M059J (cell line): ENCODE measurements at regions not wholly inside any gene's neighbourhood (a gene's known extent, or its start where the extent isn't known, plus 50 kb on each side); places are given as distances from the start of the nearest gene placed in this dataset.
"Not testable (repeated sequence)": the region's sequence is repeated elsewhere in the genome, so short reads cannot be mapped to it uniquely, and the experiment has no call there.

Experiments used
- DNase-seq: peaks from one replicate; pipeline ENCODE4 v3.0.0-alpha.2; 2012; ENCODE audit warnings: low read depth

GRCh38 chr1:143839182-143839581, 132.6 kb downstream of the FAM72C start:
- DNase-seq, result not testable (repeated sequence)

DNA sequence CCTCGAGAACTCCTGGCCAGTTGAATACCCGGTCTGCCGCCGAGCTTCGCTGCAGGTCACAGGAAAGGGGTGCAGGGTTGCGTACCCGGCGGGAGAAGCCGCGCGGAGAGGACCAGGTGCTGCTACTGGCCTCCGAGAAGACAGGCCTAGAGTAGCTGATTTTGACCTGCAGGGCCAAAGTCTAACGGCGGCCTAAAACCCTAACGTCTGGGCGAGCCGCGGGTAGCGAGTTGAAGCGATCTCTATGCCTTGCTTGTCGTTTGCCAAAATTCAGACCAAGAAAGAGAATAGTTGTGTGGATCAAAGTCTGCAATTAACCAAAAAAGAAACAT, 133.2 kb downstream of the FAM72C start:
- DNase-seq, result not testable (repeated sequence)

GRCh38 chr1:143837924-143838597, 133.7 kb downstream of the FAM72C start:
- DNase-seq, result not testable (repeated sequence)

- DNase-seq, result not testable (repeated sequence)
Observed at GRCh38 chr1:143833376-143833775, 138.4 kb downstream of the FAM72C start.

GRCh38 chr1:143832379-143832716, 139.4 kb downstream of the FAM72C start:
- DNase-seq, result not testable (repeated sequence)

- not testable (repeated sequence) for DNase-seq
Observed at GRCh38 chr1:143831479-143832378, 140.1 kb downstream of the FAM72C start.

DNA sequence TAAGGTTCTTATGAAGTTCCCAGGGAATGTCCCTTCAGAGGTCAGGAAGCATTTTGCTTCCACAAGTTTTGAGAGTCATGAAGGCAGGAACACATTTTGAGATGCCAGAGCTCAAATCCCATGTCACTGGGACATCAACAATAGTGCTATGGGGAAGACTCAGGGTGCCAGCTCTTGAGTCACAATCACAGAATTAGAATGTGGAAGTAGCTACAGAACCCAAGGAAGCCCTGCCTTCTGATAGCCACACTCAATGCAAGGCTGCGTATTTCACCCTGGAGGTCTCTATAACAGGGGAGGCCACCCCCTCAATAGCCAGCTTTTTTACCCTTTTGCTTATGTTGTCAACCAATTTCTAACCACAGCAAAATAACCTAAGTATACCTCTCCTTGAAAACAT, 145.6 kb downstream of the FAM72C start:
- DNase-seq, result not testable (repeated sequence)

GRCh38 chr1:143824266-143824665, 147.5 kb downstream of the FAM72C start:
- not testable (repeated sequence) for DNase-seq

DNA sequence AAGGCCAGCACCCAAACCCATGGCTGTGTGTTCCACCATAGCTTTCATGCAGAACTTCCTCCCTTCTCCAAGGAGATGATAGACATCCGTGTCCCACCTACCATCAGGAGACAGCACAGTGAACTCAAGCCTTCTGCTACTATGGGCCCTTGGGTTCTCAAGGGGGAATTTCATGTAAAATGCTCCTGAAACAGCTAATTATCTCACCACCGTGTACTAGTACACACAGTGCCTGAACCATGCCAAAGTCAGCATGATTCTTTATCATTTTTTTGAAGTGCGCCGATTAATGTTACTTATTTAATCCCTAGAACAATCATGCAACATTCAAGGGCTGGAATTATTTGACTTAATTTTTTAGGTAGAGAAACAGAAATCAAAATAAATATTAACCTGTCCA, 151.7 kb downstream of the FAM72C start:
- not testable (repeated sequence) for DNase-seq

- DNase-seq, result not testable (repeated sequence)
Observed at GRCh38 chr1:143816369-143816768, 155.4 kb downstream of the FAM72C start.

DNA sequence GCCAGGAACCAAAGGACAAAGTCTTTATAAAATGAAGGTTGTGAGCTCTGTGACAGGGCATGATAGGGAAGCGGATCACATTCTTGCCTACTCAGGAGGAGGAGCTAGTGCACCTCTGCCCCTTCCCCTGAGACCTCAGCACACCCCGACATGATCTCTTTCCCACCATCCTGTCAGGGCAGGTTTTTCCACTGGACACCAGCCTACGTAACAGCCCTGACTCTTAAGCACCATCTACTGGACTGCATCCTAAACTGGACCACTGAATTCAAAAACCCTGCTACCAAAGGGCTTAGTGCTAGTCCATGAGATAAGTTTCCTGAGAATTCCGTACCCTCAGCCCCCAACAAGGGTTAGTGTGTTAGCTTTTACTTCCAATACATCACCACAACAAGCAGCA, 166.4 kb downstream of the FAM72C start:
- DNase-seq, result not testable (repeated sequence)

- DNase-seq, result not testable (repeated sequence)
Observed at GRCh38 chr1:143804707-143805356, 167.0 kb downstream of the FAM72C start.

- DNase-seq, result peak; percentile 27
Observed at GRCh38 chr1:143803927-143804411, 167.8 kb downstream of the FAM72C start.

DNA sequence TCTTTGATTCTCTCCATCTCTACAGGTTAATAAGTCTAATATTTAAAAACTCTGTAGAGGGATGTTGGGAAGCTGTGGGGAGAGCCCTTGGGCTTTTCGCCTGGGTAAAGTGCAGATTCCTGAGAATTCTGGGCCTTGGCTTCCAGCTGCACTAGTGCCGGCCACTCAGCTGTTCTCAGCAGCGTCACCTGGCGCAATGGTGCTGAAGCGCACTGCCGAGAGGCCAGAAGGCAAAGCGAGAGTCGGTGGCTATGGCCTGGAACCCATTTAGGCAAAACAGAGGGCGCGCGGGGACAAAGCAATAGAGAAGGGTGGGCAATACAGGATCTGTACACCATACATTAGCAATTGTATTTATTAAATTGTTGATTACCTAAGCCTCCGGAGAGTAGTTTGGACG, 168.7 kb downstream of the FAM72C start:
- DNase-seq, result not testable (repeated sequence)

DNA sequence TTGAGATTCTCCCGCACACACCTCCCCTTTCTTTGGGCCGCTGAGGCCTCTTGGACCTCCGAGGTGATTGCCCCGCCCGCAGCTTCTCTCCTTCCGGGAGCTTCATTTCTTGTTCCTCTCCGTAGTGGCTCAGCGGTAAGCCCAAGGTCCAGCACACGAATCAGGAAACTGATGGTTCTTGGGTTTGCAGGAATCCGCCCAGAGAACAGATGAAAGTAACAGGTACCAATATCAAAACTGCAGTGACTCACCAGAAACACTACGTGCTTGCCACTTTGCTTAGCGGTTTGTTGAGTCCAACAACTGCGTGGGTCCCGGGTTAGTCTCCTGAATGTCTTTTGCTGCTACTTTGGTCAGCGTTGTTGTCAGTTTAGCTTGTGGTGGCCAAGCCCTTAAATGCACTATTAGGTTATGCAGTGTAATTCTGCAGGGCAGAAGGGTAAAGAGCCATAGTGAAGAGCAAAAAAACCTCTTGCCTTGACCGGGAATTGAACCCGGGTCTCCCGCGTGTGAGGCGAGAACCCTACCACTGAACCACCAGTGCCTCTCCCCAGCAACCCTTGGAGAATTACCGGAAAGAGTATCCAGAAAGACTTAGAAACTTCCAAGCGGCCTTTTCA, 172.1 kb downstream of the FAM72C start:
- not testable (repeated sequence) for DNase-seq

DNA sequence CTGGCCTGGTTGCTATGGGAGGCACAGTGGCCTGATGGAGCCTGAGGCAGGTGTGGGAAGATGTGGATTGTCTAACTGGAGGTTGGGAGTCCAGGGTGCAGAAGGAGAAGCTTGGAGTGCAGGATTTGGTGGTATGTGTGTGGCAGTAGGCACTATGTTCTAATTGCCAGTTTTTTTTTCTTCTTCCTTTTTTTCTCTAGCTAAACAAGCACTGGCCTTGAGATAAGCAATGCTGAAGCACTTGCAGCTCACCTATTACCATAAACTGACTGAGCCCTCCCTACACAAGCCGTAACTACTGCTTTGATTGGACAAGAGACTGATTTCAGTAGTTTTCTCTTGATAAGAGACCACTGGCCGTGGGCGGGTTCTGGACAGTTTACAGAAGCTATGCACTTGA, 175.4 kb downstream of the FAM72C start:
- not testable (repeated sequence) for DNase-seq

DNA sequence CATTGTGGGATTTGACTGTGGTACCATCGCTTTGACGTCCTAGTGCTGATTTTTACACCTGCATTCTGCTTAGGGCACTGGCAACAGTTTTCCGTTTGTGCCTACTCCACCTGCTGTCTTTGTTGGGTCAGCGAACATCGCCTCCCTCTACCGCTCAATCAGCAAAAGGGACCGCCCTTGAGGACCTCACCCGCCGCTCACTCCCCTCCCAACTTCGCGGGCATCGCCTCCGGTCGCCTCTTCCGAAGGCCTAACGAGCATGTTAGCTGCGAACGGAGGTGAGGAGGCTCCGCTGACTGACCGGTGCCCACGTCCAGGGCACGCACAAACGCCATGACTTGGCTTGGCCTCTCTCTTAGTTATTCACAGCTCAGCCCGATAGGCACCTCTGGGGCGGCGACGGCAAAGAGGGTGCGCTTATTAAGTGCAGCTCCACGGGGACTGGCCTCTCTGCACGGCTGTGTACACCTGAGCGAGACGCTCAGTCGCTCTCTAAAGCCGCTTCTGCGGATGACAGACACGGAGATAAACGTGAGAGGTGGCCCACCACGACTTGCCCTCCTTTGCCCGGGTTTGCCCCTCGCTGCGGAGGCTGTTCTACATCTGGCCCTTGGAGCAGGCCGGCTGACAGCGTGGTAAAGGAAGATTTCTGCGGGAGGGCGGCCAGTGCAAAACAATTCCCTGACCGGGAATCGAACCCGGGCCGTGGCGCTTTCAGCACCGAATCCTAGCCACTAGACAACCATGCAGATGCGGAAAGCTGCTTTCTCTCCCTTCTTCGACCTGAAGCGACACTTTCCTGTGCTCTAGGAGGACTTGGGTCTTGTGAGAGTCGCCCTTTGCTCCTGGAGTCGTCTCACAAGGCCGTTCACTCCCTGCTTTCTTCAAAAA, 179.5 kb downstream of the FAM72C start:
- DNase-seq, result not testable (repeated sequence)

DNA sequence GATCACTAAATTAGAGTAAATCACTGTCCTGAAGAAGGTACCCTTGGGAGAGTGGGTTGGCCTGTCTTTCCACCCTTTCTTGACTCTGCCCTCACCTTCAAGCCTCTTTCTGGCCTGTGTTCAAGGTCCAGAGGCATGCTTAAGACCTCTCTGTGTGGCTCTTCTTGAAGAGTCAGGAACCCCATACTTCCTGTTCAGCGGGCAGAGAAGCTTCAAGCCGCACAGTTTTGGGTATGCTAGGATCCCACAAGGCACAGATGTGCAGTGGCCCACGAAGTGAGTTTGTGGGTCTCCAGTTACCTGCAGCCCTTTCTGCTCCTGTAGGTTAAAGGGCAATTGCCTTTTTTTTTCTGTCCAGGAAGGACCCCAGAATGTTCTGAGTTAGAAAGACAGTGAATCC, 185.4 kb downstream of the FAM72C start:
- DNase-seq, result not testable (repeated sequence)

GRCh38 chr1:143785883-143786282, 185.9 kb downstream of the FAM72C start:
- not testable (repeated sequence) for DNase-seq

DNA sequence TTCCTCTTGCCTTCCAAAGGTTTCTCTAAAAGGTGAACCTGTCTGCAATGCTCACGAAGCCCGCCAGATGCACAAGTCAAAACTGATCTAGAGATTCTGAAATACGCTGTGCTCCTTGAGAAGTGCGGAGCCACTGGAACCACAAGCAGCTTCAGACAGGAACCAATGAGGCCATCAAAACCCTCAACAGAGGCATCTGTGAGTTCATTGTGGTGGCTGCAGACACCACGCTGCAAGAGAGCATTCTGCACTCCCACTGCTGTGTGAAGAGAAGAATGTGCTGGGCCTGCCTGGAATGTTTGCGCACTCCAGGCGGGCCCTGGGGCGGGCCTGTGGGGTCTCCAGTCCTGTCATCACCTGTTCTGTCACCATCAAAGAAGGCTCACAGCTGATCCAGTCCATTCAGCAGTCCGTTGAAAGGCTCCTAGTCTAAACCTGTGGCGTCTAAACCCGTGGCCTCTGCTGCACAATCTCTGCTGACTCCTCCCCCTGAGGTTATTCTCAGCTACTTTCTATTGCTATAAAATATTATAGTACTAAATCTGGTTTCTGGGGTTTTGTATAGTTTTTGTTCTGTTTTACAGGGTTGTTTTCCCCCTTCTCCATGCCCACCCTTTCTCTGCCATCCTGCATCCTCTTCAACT, 187.4 kb downstream of the FAM72C start:
- DNase-seq, result not testable (repeated sequence)
